ENCODE measurements at regions not wholly inside any gene's neighbourhood (a gene's known extent, or its start where the extent isn't known, plus 50 kb on each side); places are given as distances from the start of the nearest gene placed in this dataset.
A peak's percentile ranks its signal among the peaks of the same experiment; 100 is the strongest.

- Histone ChIP-seq H3K9ac (ENCODE audit: low read depth in 1 of 2, low read length in 2 of 2) (no peak overlapping the region), H3K4me1 (ENCODE audit: control insufficient read depth in 4 of 4, insufficient read depth in 4 of 4, low read length in 3 of 4) (peaks cover 0 to 16% (median 9%) of the 10 kb centered on the region in 4 donors), H3K9me3 (ENCODE audit: control insufficient read depth in 4 of 4, low read length in 3 of 4) (no peaks in the 10 kb centered on the region), H3K36me3 (ENCODE audit: control insufficient read depth in 4 of 4, insufficient read depth in 3 of 4, low read depth in 1 of 4, low read length in 3 of 4) (no peaks in the 10 kb centered on the region), H3K27ac (ENCODE audit: low read depth in 1 of 2, low read length in 2 of 2) (no peak overlapping the region), H3K27me3 (ENCODE audit: control insufficient read depth in 4 of 4, insufficient read depth in 4 of 4, low read length in 3 of 4) (no peaks in the 10 kb centered on the region), H3K4me3 (ENCODE audit: low read depth in 1 of 3, low read length in 3 of 3) (no peak overlapping the region)
- 91% methylated on average over 4 of the region's 4 CpGs for WGBS
- peak in 1 of 2 donors; percentile 21 for TF ChIP-seq RAD21 (IDR thresholded peaks at IDR 0.05)
- TF ChIP-seq FOXA1 (IDR thresholded peaks at IDR 0.05): no peak
- DNase-seq (ENCODE audit: low spot score): no peak
These were observed 181.5 kb upstream of the PIK3R1 start for GRCh38 chr5:68033961-68034571.

GRCh38 chr5:68033029-68033428 is 182.5 kb upstream of the PIK3R1 start:
- no peak overlapping the region for H3K4me3 ChIP-seq (ENCODE audit: low read depth in 1 of 3, low read length in 3 of 3)
- no peaks in the 10 kb centered on the region for H3K36me3 ChIP-seq (ENCODE audit: control insufficient read depth in 4 of 4, insufficient read depth in 3 of 4, low read depth in 1 of 4, low read length in 3 of 4)
- WGBS: 86% methylated on average over 5 of the region's 5 CpGs
- no peak for DNase-seq (ENCODE audit: low spot score)
- H3K27me3 ChIP-seq (ENCODE audit: control insufficient read depth in 4 of 4, insufficient read depth in 4 of 4, low read length in 3 of 4): no peaks in the 10 kb centered on the region
- no peak for TF ChIP-seq RXRA (IDR thresholded peaks at IDR 0.05)
- TF ChIP-seq ZBTB33 (IDR thresholded peaks at IDR 0.05): no peak
- TF ChIP-seq TAF1 (conservative IDR thresholded peaks at IDR 0.05): no peak
- TF ChIP-seq GABPA (IDR thresholded peaks at IDR 0.05 in 1 of 2, conservative IDR thresholded peaks at IDR 0.05 in 1 of 2): no peak
- TF ChIP-seq REST (IDR thresholded peaks at IDR 0.05): no peak
- TF ChIP-seq HNF4G (IDR thresholded peaks at IDR 0.05): no peak
- no peak for TF ChIP-seq FOXA1 (IDR thresholded peaks at IDR 0.05)
- TF ChIP-seq NR2F2 (IDR thresholded peaks at IDR 0.05): no peak
- H3K4me1 ChIP-seq (ENCODE audit: control insufficient read depth in 4 of 4, insufficient read depth in 4 of 4, low read length in 3 of 4): peaks cover 0 to 16% (median 9%) of the 10 kb centered on the region in 4 donors
- no peak overlapping the region for H3K9ac ChIP-seq (ENCODE audit: low read depth in 1 of 2, low read length in 2 of 2)
- H3K9me3 ChIP-seq (ENCODE audit: control insufficient read depth in 4 of 4, low read length in 3 of 4): no peaks in the 10 kb centered on the region
- H3K27ac ChIP-seq (ENCODE audit: low read depth in 1 of 2, low read length in 2 of 2): no peak overlapping the region

GRCh38 chr5:68032216-68032762 is 183.3 kb upstream of the PIK3R1 start:
- Histone ChIP-seq H3K27me3 (ENCODE audit: control insufficient read depth in 4 of 4, insufficient read depth in 4 of 4, low read length in 3 of 4) (no peaks in the 10 kb centered on the region), H3K9ac (ENCODE audit: low read depth in 1 of 2, low read length in 2 of 2) (no peak overlapping the region), H3K27ac (ENCODE audit: low read depth in 1 of 2, low read length in 2 of 2) (no peak overlapping the region), H3K4me3 (ENCODE audit: low read depth in 1 of 3, low read length in 3 of 3) (no peak overlapping the region), H3K4me1 (ENCODE audit: control insufficient read depth in 4 of 4, insufficient read depth in 4 of 4, low read length in 3 of 4) (peaks cover 0 to 16% (median 9%) of the 10 kb centered on the region in 4 donors), H3K36me3 (ENCODE audit: control insufficient read depth in 4 of 4, insufficient read depth in 3 of 4, low read depth in 1 of 4, low read length in 3 of 4) (no peaks in the 10 kb centered on the region), H3K9me3 (ENCODE audit: control insufficient read depth in 4 of 4, low read length in 3 of 4) (no peaks in the 10 kb centered on the region)
- WGBS: 48% methylated on average over 5 of the region's 5 CpGs
- no peak for DNase-seq (ENCODE audit: low spot score)
- TF ChIP-seq REST (IDR thresholded peaks at IDR 0.05) (no peak), NR2F2 (IDR thresholded peaks at IDR 0.05) (no peak), GABPA (IDR thresholded peaks at IDR 0.05 in 1 of 2, conservative IDR thresholded peaks at IDR 0.05 in 1 of 2) (no peak), HNF4A (conservative IDR thresholded peaks at IDR 0.05) (peak; percentile 25 to 39), RXRA (IDR thresholded peaks at IDR 0.05) (peak in 1 of 2 donors; percentile 25), CTCF (IDR thresholded peaks at IDR 0.05; ENCODE audit: low read depth, low read length, missing input control) (no peak), RAD21 (IDR thresholded peaks at IDR 0.05) (peak; percentile 16 to 43), EGR1 (IDR thresholded peaks at IDR 0.05; ENCODE audit: low read depth in 2 of 2) (no peak), ZBTB33 (IDR thresholded peaks at IDR 0.05) (peak; percentile 20)

All from liver (tissue), 8 donors.